ENCODE measurements at regions not wholly inside any gene's neighbourhood (a gene's known extent, or its start where the extent isn't known, plus 50 kb on each side); places are given as distances from the start of the nearest gene placed in this dataset.

DNA sequence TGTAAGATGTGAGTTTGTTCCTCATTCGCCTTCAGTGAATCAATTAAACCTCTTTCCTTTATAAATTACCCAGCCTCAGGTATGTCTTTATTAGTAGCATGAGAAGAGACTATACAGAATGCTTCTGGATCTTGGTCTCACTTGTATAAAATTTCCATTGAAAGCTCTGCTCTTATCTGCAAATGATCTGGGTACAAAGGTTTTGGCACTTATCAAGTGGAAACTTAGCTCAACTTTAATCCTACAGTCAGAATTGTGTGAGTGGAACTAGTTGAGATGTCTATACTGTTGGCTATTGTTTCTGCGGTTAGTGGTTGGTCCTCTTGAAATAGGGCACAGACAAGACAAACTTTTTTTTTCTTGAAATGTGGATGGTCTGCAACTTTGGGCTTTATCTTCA is 71.2 kb upstream of the CHORDC1 start:
- TF ChIP-seq, protein P1, sequence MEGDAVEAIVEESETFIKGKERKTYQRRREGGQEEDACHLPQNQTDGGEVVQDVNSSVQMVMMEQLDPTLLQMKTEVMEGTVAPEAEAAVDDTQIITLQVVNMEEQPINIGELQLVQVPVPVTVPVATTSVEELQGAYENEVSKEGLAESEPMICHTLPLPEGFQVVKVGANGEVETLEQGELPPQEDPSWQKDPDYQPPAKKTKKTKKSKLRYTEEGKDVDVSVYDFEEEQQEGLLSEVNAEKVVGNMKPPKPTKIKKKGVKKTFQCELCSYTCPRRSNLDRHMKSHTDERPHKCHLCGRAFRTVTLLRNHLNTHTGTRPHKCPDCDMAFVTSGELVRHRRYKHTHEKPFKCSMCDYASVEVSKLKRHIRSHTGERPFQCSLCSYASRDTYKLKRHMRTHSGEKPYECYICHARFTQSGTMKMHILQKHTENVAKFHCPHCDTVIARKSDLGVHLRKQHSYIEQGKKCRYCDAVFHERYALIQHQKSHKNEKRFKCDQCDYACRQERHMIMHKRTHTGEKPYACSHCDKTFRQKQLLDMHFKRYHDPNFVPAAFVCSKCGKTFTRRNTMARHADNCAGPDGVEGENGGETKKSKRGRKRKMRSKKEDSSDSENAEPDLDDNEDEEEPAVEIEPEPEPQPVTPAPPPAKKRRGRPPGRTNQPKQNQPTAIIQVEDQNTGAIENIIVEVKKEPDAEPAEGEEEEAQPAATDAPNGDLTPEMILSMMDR (IDR thresholded peaks at IDR 0.05; ENCODE audit: insufficient read depth, low read length): no peak
- TF ChIP-seq POLR2AphosphoS5 (IDR thresholded peaks at IDR 0.05; ENCODE audit: low read depth) (no peak), SPI1 (IDR thresholded peaks at IDR 0.05; ENCODE audit: borderline replicate concordance, low read depth) (no peak), GABPA (IDR thresholded peaks at IDR 0.05; ENCODE audit: low read depth) (no peak)
- TF ChIP-seq, protein P2, sequence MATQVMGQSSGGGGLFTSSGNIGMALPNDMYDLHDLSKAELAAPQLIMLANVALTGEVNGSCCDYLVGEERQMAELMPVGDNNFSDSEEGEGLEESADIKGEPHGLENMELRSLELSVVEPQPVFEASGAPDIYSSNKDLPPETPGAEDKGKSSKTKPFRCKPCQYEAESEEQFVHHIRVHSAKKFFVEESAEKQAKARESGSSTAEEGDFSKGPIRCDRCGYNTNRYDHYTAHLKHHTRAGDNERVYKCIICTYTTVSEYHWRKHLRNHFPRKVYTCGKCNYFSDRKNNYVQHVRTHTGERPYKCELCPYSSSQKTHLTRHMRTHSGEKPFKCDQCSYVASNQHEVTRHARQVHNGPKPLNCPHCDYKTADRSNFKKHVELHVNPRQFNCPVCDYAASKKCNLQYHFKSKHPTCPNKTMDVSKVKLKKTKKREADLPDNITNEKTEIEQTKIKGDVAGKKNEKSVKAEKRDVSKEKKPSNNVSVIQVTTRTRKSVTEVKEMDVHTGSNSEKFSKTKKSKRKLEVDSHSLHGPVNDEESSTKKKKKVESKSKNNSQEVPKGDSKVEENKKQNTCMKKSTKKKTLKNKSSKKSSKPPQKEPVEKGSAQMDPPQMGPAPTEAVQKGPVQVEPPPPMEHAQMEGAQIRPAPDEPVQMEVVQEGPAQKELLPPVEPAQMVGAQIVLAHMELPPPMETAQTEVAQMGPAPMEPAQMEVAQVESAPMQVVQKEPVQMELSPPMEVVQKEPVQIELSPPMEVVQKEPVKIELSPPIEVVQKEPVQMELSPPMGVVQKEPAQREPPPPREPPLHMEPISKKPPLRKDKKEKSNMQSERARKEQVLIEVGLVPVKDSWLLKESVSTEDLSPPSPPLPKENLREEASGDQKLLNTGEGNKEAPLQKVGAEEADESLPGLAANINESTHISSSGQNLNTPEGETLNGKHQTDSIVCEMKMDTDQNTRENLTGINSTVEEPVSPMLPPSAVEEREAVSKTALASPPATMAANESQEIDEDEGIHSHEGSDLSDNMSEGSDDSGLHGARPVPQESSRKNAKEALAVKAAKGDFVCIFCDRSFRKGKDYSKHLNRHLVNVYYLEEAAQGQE (IDR thresholded peaks at IDR 0.05; ENCODE audit: insufficient replicate concordance, low read depth): no peak
